Common myeloid progenitor, CD34-positive (primary cell): ENCODE measurements at regions not wholly inside any gene's neighbourhood (a gene's known extent, or its start where the extent isn't known, plus 50 kb on each side); places are given as distances from the start of the nearest gene placed in this dataset.

Experiments
- CTCF ChIA-PET: fragments of 350-600 bp; sonication (Branson Sonifier 250); formaldehyde crosslinking; loops from one replicate; lab custom pipeline; 2021; ENCODE audit warnings: antibody characterized with exemption; lab: Charles Lee
- POLR2A ChIA-PET: fragments of 350-600 bp; sonication (Branson Sonifier 250); formaldehyde crosslinking; loops from one replicate; lab custom pipeline; 2021; ENCODE audit warnings: antibody characterized with exemption; lab: Charles Lee
- DNase-seq, 3 donors: peaks; one replicate each; pipeline versions ENCODE4 v3.0.0 to v3.0.0-alpha.2; 2013
- H3K27ac ChIP-seq, 2 experiments: 1 replicate in 1 of 2; 2 replicates in 1 of 2; pipeline ENCODE4 v1.7.0; 2013; ENCODE audit warnings: inconsistent platforms in 2 of 2, low read length in 2 of 2, mild to moderate bottlenecking in 2 of 2, low read depth in 1 of 2, moderate library complexity in 1 of 2; ENCODE audit not compliant: severe bottlenecking in 2 of 2, insufficient read depth in 1 of 2, poor library complexity in 1 of 2
- H3K27me3 ChIP-seq, 5 experiments: replicated peaks in 2 of 5; 1 replicate in 3 of 5; 2 replicates in 2 of 5; pipeline versions ENCODE4 v1.6.1 to v1.7.0; 2013; ENCODE audit warnings: low read length in 4 of 5, mild to moderate bottlenecking in 2 of 5, moderate library complexity in 2 of 5, inconsistent platforms in 1 of 5; ENCODE audit not compliant: insufficient read depth in 5 of 5, control insufficient read depth in 4 of 5
- H3K36me3 ChIP-seq, 4 experiments: 1 replicate in 2 of 4; 2 replicates in 2 of 4; pipeline versions ENCODE4 v1.6.1 to v1.7.0; 2013; ENCODE audit warnings: low read length in 3 of 4, control low read depth in 1 of 4, mild to moderate bottlenecking in 1 of 4; ENCODE audit not compliant: control insufficient read depth in 4 of 4, insufficient read depth in 4 of 4
- H3K4me1 ChIP-seq, 4 experiments: 1 replicate in 3 of 4; 2 replicates in 1 of 4; pipeline versions ENCODE4 v1.6.1 to v1.7.1; 2013; ENCODE audit warnings: low read length in 3 of 4, mild to moderate bottlenecking in 3 of 4, control low read depth in 1 of 4, inconsistent platforms in 1 of 4, moderate library complexity in 1 of 4; ENCODE audit not compliant: control insufficient read depth in 4 of 4, insufficient read depth in 4 of 4; ENCODE audit errors: control extremely low read depth in 1 of 4
- H3K4me3 ChIP-seq, 7 experiments: 1 replicate in 4 of 7; 2 replicates in 3 of 7; pipeline versions ENCODE4 v1.5.1 to v1.7.0; 2013; ENCODE audit warnings: mild to moderate bottlenecking in 7 of 7, low read length in 6 of 7, moderate library complexity in 6 of 7, inconsistent platforms in 2 of 7, low read depth in 2 of 7, control low read depth in 1 of 7; ENCODE audit not compliant: insufficient read depth in 4 of 7, control insufficient read depth in 1 of 7; ENCODE audit errors: extremely low read depth in 1 of 7
- H3K9me3 ChIP-seq, 5 experiments: 1 replicate in 4 of 5; 2 replicates in 1 of 5; pipeline versions ENCODE4 v1.6.1 to v1.7.1; 2013; ENCODE audit warnings: low read length in 4 of 5, mild to moderate bottlenecking in 2 of 5, inconsistent platforms in 1 of 5, low read depth in 1 of 5, moderate library complexity in 1 of 5; ENCODE audit not compliant: control insufficient read depth in 4 of 5, insufficient read depth in 2 of 5; ENCODE audit errors: control extremely low read depth in 1 of 5
- WGBS: methylation state at CpG from one replicate; pipeline ENCODE4 v1.1.5; 2013; ENCODE audit not compliant: insufficient coverage; 5-methylcytosine and 5-hydroxymethylcytosine counted together

DNA sequence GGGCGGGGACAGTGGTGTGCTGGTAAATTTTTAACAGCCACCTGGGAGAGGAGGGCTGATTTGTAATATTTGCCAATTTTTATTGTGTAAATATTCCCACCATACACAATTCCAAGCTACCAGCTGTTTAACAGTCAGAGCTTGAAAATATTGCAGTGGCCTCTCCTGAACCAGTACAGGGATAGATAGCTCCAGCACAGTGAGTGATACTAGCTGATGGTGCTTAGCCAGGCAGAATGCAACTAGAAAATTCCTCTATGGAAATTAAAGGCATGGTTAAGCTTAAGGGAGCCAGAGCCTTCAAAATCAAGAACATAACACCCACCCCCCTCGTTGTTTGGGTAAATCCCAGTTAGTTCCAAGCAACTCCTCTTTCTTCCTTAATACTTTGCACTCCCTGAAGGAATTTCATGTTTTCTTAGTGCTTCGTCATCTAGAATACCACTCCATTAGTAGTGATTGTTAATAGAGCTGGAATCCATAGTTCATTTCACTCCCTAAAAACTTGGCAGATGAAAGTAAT is 96.6 kb downstream of the CYB561 start:
- H3K27ac ChIP-seq = no peak overlapping the region
- ChIA-PET POLR2A (no interaction called here), CTCF (no interaction called here)
- H3K9me3 ChIP-seq = no peaks in the 10 kb centered on the region
- DNase-seq = no peak
- no peak overlapping the region for H3K4me3 ChIP-seq
- H3K36me3 ChIP-seq = peaks cover 0 to 7% (median 0%) of the 10 kb centered on the region in 4 experiments
- no peaks in the 10 kb centered on the region for H3K4me1 ChIP-seq
- no peaks in the 10 kb centered on the region for H3K27me3 ChIP-seq
- WGBS = no CpG with 5 or more reads among the region's 3 CpGs

DNA sequence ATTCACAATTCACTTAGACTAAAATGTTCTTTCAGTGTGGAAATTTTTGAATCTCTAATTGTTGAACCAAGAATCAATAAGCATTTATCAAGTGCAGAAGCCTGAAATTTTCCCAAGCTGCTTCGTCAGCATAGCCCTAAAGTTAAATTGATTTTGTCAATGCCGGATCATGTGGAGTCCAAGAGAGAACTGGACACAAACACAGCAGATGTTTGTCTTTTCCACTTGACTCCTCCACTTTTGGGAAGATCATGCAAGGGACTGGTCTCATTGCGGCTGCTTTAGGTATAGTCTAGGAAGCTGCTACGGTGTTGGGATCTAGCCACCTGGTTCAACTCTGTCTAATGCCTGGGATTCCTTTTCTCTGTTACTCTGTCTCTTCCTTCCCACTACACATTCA is 95.7 kb downstream of the CYB561 start:
- CTCF ChIA-PET = no interaction called here
- H3K9me3 ChIP-seq = no peaks in the 10 kb centered on the region
- peaks cover 0 to 7% (median 4%) of the 10 kb centered on the region in 4 experiments for H3K36me3 ChIP-seq
- DNase-seq = no peak
- no peaks in the 10 kb centered on the region for H3K4me1 ChIP-seq
- no peaks in the 10 kb centered on the region for H3K27me3 ChIP-seq
- no peak overlapping the region for H3K27ac ChIP-seq
- POLR2A ChIA-PET = no interaction called here
- no peak overlapping the region for H3K4me3 ChIP-seq
- WGBS = 98% methylated on average over 4 of the region's 4 CpGs

DNA sequence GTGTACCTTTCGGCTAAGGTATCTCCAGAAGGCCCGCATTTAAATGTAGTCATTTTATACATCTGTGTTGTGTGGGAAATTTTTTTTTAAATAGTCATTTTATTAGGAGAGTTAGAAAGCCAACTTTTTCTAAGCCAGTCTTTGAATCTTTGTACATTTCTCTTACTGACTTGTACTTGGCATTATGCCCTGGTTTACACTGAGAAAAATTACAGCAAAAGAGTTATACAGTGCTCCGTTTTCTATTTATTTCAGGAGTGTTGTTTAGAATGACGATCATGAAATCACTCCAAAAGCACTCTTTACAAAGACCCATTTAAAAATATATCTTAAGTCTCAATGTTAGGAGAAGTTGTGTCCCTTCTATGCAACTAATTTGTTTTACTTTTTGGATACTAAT is 91.8 kb downstream of the CYB561 start:
- no CpG with 5 or more reads among the region's 4 CpGs for WGBS
- ChIA-PET CTCF (interaction anchor here (0.9 kb wide), 1 partner anchor 27 kb away, joined by 3 read pairs; no protein-coding TSS in a partner anchor), POLR2A (no interaction called here)
- Histone ChIP-seq H3K4me1 (no peaks in the 10 kb centered on the region), H3K27ac (no peak overlapping the region), H3K4me3 (no peak overlapping the region), H3K9me3 (no peaks in the 10 kb centered on the region), H3K27me3 (no peaks in the 10 kb centered on the region), H3K36me3 (peaks cover 3 to 7% (median 5%) of the 10 kb centered on the region in 4 experiments)
- DNase-seq = no peak

DNA sequence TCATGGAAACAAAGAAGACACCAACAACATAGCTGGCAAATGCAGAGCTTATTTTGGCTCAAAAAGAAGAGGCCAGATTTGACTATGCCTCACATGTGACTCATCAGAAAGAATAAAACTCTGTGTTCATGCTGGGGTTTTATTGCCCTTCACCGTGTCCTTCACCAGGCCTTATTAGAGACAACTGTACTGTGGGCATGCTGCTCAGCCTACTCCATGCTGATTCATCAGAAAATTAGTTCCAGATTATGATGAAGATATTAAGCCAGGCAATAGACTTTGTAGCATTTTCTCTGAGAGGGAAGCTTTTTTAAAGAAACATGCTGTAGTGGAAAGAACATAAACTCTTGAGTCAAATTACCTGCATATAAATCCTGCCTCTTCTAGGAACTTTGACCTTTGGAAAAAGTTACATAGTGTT is 89.8 kb downstream of the CYB561 start:
- Histone ChIP-seq H3K9me3 (peaks cover 0 to 4% (median 0%) of the 10 kb centered on the region in 5 experiments), H3K27ac (no peak overlapping the region), H3K36me3 (peaks cover 3 to 9% (median 7%) of the 10 kb centered on the region in 4 experiments), H3K4me3 (no peak overlapping the region), H3K27me3 (no peaks in the 10 kb centered on the region), H3K4me1 (no peaks in the 10 kb centered on the region)
- CTCF ChIA-PET = interaction anchor here (1.3 kb wide), 1 partner anchor 9 kb away, joined by 3 read pairs; no protein-coding TSS in a partner anchor
- no peak for DNase-seq
- WGBS = 100% methylated on average over 1 of the region's 1 CpG
- POLR2A ChIA-PET = no interaction called here

DNA sequence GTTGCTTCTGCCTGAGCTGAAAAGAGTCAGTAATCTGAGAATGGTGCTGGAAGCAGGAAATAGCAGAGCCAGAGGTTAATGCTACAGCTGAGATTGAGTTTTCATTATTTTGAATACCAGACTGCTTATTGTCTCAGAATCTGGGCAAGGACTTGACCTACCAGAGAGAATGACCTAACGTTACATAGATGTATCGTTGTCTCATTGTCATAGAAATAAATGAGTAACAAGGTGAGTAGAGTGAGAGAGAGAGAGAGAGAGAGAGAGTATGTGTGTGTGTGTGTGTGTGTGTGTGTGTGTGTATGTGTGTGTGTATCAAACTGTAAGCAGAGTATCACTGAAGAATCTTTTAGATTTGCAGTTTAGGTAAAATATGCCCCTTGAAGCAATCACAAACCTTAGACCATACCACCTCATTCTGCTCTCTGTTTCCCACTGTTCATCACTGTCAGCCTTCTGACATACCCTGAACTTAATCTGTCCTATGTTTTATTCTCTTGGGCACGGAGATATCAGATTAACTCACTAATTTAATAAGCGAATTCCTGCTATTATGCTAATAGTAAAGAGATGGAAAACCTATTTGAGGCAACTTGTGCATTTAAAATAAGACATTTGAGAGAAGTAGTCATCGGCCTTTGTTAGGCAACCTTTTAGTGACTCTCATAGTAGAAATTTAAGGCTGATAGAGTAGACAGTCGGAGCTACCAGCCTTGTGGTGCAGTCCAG is 87.8 kb downstream of the CYB561 start:
- H3K27ac ChIP-seq = no peak overlapping the region
- ChIA-PET CTCF (no interaction called here), POLR2A (interaction anchor here (0.6 kb wide), 1 partner anchor 40 kb away, joined by 5 read pairs; no protein-coding TSS in a partner anchor)
- peaks cover 6 to 19% (median 8%) of the 10 kb centered on the region in 4 experiments for H3K36me3 ChIP-seq
- 96% methylated on average over 4 of the region's 6 CpGs for WGBS
- H3K27me3 ChIP-seq = no peaks in the 10 kb centered on the region
- H3K4me1 ChIP-seq = no peaks in the 10 kb centered on the region
- DNase-seq = no peak
- no peak overlapping the region for H3K4me3 ChIP-seq
- H3K9me3 ChIP-seq = peaks cover 0 to 17% (median 11%) of the 10 kb centered on the region in 5 experiments

DNA sequence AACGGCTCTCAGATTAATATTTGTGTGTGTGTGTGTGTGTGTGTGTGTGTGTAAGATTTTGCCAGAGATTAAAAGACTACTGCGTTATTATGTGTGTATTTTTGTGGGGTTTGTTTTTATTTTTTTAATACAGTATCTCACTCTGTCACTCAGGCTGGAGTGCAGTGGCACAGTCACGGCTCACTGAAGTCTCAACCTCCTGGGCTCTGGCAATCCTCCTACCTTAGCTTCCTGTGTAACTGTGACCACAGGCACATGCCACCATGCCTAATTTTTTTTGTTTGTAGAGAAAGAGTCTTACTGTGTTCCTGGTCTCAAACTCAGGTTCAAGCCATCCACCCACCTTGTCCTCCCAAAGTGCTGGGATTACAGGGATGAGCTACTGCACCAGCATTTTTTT is 87.2 kb downstream of the CYB561 start:
- no peak for DNase-seq
- Histone ChIP-seq H3K36me3 (peaks cover 6 to 19% (median 8%) of the 10 kb centered on the region in 4 experiments), H3K4me1 (no peaks in the 10 kb centered on the region), H3K4me3 (no peak overlapping the region), H3K27me3 (no peaks in the 10 kb centered on the region), H3K27ac (no peak overlapping the region), H3K9me3 (peaks cover 0 to 17% (median 11%) of the 10 kb centered on the region in 5 experiments)
- ChIA-PET POLR2A (interaction anchor here (0.6 kb wide), 1 partner anchor 39 kb away, joined by 5 read pairs; no protein-coding TSS in a partner anchor), CTCF (no interaction called here)
- WGBS = 71% methylated on average over 1 of the region's 3 CpGs

DNA sequence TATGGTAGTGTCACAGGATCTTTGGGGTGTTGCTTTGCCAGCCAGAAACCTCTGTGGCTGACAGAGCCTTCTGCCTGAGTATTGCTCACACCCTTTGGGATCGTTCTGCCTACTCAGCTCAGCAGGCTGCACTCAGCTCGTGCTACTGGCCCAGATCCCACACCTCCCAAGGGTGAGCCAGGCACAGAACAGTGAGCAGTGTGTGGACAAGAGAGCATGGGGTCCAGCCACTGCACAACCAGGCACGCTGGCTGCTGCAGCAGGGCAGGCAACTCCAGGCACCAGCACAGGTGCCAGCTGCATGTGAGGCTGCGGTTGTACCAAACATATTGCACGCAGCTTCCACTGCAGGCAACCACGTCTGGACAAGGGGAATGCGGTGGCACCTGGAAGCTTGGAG is 84.9 kb downstream of the CYB561 start:
- Histone ChIP-seq H3K4me3 (no peak overlapping the region), H3K27ac (no peak overlapping the region), H3K9me3 (peaks cover 0 to 17% (median 11%) of the 10 kb centered on the region in 5 experiments), H3K4me1 (no peaks in the 10 kb centered on the region), H3K36me3 (peaks cover 2 to 15% (median 8%) of the 10 kb centered on the region in 4 experiments), H3K27me3 (no peaks in the 10 kb centered on the region)
- ChIA-PET POLR2A (no interaction called here), CTCF (interaction anchor here (1.7 kb wide), 1 partner anchor 45 kb away, joined by 4 read pairs; no protein-coding TSS in a partner anchor)
- DNase-seq = no peak
- WGBS = 100% methylated on average over 7 of the region's 7 CpGs
